ENCODE measurements at regions not wholly inside any gene's neighbourhood (a gene's known extent, or its start where the extent isn't known, plus 50 kb on each side); places are given as distances from the start of the nearest gene placed in this dataset.

- Histone ChIP-seq H3K9me2 (replicated peaks; ENCODE audit: insufficient read depth, low read length) (no peaks in the 10 kb centered on the region), H3K36me3 (ENCODE audit: low read length) (no peaks in the 10 kb centered on the region), H3K4me3 (ENCODE audit: insufficient read depth, low read length, poor library complexity, severe bottlenecking) (no peak overlapping the region), H2AFZ (ENCODE audit: low read depth, low read length, severe bottlenecking) (no peak overlapping the region), H3K4me2 (ENCODE audit: low read depth, low read length, poor library complexity, severe bottlenecking) (no peak overlapping the region), H3F3A (ENCODE audit: insufficient read depth) (no peaks in the 10 kb centered on the region), H3K9me3 (ENCODE audit: insufficient read depth, low read length) (no peaks in the 10 kb centered on the region; the same call in 1 of the 2 replicates), H3K27ac (ENCODE audit: low read depth, low read length) (no peak overlapping the region), H4K20me1 (ENCODE audit: low read depth, low read length) (no peaks in the 10 kb centered on the region), H3K79me2 (ENCODE audit: insufficient read depth, low read length) (no peaks in the 10 kb centered on the region), H3K9ac (ENCODE audit: low read length) (no peak overlapping the region), H3K27me3 (ENCODE audit: low read length) (no peaks in the 10 kb centered on the region)
- no peak for TF ChIP-seq EZH2phosphoT487 (conservative IDR thresholded peaks at IDR 0.05; ENCODE audit: low read length)
- TF ChIP-seq CTCF (IDR thresholded peaks at IDR 0.05; ENCODE audit: insufficient read depth, low read length, poor library complexity, severe bottlenecking) = no peak
Observed at GRCh38 chr4:162981823-162982222, 184.9 kb downstream of the NAF1 start.

GRCh38 chr4:162978398-162978797, 188.3 kb downstream of the NAF1 start:
- no peaks in the 10 kb centered on the region for H4K20me1 ChIP-seq (ENCODE audit: low read depth, low read length)
- H3K36me3 ChIP-seq (ENCODE audit: low read length) = no peaks in the 10 kb centered on the region
- H3K9ac ChIP-seq (ENCODE audit: low read length) = no peak overlapping the region
- no peak overlapping the region for H3K4me3 ChIP-seq (ENCODE audit: insufficient read depth, low read length, poor library complexity, severe bottlenecking)
- no peaks in the 10 kb centered on the region for H3F3A ChIP-seq (ENCODE audit: insufficient read depth)
- H3K27ac ChIP-seq (ENCODE audit: low read depth, low read length) = no peak overlapping the region
- no peak overlapping the region for H3K4me2 ChIP-seq (ENCODE audit: low read depth, low read length, poor library complexity, severe bottlenecking)
- no peaks in the 10 kb centered on the region; the same call in 1 of the 2 replicates for H3K9me3 ChIP-seq (ENCODE audit: insufficient read depth, low read length)
- no peaks in the 10 kb centered on the region for H3K79me2 ChIP-seq (ENCODE audit: insufficient read depth, low read length)
- no peaks in the 10 kb centered on the region for H3K9me2 ChIP-seq (replicated peaks; ENCODE audit: insufficient read depth, low read length)
- no peaks in the 10 kb centered on the region for H3K27me3 ChIP-seq (ENCODE audit: low read length)
- no peak overlapping the region for H2AFZ ChIP-seq (ENCODE audit: low read depth, low read length, severe bottlenecking)
- TF ChIP-seq CTCF (IDR thresholded peaks at IDR 0.05; ENCODE audit: insufficient read depth, low read length, poor library complexity, severe bottlenecking) (no peak), EZH2phosphoT487 (conservative IDR thresholded peaks at IDR 0.05; ENCODE audit: low read length) (no peak)

GRCh38 chr4:162977788-162978187, 188.9 kb downstream of the NAF1 start:
- H3K4me2 ChIP-seq (ENCODE audit: low read depth, low read length, poor library complexity, severe bottlenecking) = no peak overlapping the region
- no peaks in the 10 kb centered on the region; the same call in 1 of the 2 replicates for H3K9me3 ChIP-seq (ENCODE audit: insufficient read depth, low read length)
- H3K27ac ChIP-seq (ENCODE audit: low read depth, low read length) = no peak overlapping the region
- H3F3A ChIP-seq (ENCODE audit: insufficient read depth) = no peaks in the 10 kb centered on the region
- no peak overlapping the region for H3K9ac ChIP-seq (ENCODE audit: low read length)
- no peak overlapping the region for H2AFZ ChIP-seq (ENCODE audit: low read depth, low read length, severe bottlenecking)
- H3K4me3 ChIP-seq (ENCODE audit: insufficient read depth, low read length, poor library complexity, severe bottlenecking) = no peak overlapping the region
- no peaks in the 10 kb centered on the region for H3K27me3 ChIP-seq (ENCODE audit: low read length)
- no peaks in the 10 kb centered on the region for H3K36me3 ChIP-seq (ENCODE audit: low read length)
- H3K79me2 ChIP-seq (ENCODE audit: insufficient read depth, low read length) = no peaks in the 10 kb centered on the region
- no peaks in the 10 kb centered on the region for H4K20me1 ChIP-seq (ENCODE audit: low read depth, low read length)
- TF ChIP-seq EZH2phosphoT487 (conservative IDR thresholded peaks at IDR 0.05; ENCODE audit: low read length) (no peak), CTCF (IDR thresholded peaks at IDR 0.05; ENCODE audit: insufficient read depth, low read length, poor library complexity, severe bottlenecking) (no peak)
- H3K9me2 ChIP-seq (replicated peaks; ENCODE audit: insufficient read depth, low read length) = no peaks in the 10 kb centered on the region

Data from SU-DHL-6 (cell line).